Colon (tissue), 2 donors: ENCODE measurements at regions not wholly inside any gene's neighbourhood (a gene's known extent, or its start where the extent isn't known, plus 50 kb on each side); places are given as distances from the start of the nearest gene placed in this dataset.

Experiments used
- FAIRE-seq: peaks from 2 replicates; lab custom pipeline; 2012; peaks lifted over from hg19 to GRCh38; lab: Jason Lieb, UNC
- donor health status: control.
- donor health status: control.

GRCh38 chr1:235011064-235011598 lies 117.5 kb downstream of the TOMM20 start:
- no peak for FAIRE-seq

- no peak for FAIRE-seq
Measured at GRCh38 chr1:235009561-235010306, 118.9 kb downstream of the TOMM20 start.

DNA sequence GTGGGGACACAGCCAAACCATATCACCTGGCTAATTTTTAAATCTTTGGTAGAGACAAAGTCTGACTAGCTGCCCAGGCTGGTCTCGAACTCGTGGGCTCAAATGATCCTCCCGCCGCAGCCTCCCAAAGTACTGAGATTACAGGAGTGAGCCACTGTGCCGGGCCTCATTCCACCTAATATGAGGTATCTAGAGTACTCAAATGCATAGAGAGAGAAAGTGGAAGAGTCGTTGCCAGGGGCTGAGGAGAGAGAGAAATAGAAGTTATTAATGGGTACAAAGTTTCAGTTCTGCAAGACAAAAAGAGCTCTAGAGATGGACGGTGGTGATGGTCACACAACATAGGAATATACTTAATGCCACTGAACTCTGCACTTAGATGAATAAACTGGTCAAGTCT lies 119.6 kb downstream of the TOMM20 start:
- no peak for FAIRE-seq

- no peak for FAIRE-seq
Measured at GRCh38 chr1:235008239-235008638, 120.4 kb downstream of the TOMM20 start.

GRCh38 chr1:235006816-235007215 lies 121.8 kb downstream of the TOMM20 start:
- no peak for FAIRE-seq

- FAIRE-seq, result no peak
Measured at GRCh38 chr1:235006132-235006721, 122.4 kb downstream of the TOMM20 start.

DNA sequence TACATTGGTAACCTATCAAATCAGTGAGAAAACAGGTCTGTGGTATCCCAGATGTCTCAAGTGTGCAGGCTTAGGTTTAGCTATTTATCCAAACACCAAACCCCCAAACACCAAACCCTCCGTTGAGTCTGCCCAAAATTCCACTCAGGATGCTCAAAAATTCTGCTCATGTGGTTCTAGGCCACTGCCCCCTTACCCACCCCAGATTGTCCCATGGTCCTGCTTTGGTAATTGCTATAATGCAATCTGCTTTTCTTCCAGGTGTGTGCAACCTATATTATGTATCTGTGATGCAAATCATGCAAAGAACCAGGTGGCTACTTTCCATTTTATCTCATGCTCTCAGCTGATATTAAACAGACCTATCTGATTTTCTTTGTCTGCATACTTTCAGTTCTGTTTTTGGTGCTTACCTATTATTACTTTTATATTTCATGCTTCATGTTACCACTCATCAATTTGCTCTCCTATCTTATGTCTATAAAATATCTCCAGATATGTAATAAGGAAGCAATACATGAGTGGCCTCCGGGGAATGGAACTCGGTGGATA lies 123.7 kb downstream of the TOMM20 start:
- FAIRE-seq, result no peak

DNA sequence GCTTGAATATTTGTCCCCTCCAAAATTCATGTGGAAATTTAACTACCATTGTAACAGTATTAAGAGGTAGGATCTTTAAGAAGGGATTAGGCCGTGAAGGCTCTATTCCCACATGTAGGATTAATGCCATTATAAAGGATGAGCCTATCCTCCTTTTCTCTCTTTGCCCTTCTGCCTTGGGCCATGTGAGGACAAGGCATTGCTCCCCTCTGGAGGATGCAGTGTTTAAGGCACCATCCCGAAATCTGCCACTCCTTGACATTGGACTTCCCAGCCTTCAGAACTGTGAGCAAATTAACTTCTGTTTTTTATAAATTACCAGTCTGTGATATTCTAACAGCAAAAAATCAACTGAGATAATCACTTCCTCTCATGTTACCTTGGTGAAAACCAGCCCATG lies 124.4 kb downstream of the TOMM20 start:
- FAIRE-seq, result no peak

DNA sequence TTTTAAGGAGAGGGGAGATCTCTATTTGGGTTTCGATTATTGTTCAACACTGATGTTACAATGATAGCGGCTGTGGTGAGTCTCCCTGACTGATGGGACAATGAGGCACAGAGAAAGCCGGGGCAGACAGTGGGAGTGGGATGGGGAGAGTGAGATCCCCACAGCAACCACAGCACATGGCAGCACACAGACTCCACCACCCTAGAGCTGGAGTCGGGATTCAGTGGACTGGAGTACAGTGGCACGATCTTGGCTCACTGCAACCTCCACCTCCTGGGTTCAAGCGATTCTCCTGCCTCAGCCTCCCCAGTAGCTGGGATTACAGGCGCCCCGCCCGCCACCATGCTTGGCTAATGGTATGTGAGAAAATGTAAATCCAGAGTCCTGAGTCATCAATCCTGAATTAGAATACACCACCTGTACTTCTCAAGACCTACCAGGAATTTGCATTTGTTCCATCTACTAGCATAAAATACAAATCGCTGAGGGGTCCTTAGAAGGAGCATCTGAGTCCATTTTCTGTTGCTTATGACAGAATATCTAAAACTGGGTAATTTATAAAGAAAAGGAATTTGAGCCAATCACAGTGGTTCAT lies 125.8 kb downstream of the TOMM20 start:
- FAIRE-seq, result no peak

DNA sequence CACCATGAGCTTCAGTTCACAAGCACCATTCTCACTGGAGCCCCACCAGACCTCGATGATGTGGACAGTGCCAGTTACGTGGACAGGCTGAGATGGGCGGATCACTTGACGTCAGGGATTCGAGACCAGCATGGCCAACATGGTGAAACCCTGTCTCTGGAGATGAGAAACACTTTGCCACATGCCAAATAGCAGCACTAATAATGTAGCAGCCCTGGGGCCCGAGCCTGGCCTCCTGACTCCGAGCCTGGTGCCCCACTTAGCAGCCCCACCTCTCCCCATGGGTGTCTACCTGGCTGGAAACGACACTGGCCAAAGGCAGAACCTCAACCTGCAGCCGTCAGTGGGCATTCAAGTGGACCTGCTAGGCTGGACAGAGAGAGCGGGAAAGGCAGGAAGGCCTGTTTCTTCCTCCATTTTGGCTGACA lies 129.1 kb downstream of the TOMM20 start:
- FAIRE-seq, result no peak

GRCh38 chr1:234997896-234998741 lies 130.5 kb downstream of the TOMM20 start:
- no peak for FAIRE-seq

GRCh38 chr1:234997201-234997895 lies 131.3 kb downstream of the TOMM20 start:
- FAIRE-seq, result no peak

DNA sequence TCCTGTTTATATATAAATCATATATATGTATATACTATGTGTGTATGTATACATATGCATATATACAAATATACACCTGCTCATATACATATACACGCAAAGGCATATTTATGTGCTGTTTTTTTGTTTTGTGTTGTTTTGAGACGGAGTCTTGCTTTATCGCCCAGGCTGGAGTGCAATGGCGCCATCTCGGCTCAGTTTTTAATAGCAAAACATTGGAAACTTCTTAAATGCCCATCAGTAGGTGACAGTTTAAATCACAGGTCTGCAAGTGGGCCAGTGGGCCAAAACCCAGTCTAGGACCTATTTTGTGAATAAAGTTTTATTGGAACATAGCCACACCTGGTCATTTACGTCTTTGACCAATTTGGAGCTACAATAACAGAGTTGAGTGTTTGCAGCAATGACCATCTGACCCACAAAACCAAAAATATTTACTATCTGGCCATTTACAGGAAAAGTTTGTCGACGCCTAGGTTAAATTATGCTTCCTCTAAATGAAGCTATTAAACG lies 132.3 kb downstream of the TOMM20 start:
- no peak for FAIRE-seq

DNA sequence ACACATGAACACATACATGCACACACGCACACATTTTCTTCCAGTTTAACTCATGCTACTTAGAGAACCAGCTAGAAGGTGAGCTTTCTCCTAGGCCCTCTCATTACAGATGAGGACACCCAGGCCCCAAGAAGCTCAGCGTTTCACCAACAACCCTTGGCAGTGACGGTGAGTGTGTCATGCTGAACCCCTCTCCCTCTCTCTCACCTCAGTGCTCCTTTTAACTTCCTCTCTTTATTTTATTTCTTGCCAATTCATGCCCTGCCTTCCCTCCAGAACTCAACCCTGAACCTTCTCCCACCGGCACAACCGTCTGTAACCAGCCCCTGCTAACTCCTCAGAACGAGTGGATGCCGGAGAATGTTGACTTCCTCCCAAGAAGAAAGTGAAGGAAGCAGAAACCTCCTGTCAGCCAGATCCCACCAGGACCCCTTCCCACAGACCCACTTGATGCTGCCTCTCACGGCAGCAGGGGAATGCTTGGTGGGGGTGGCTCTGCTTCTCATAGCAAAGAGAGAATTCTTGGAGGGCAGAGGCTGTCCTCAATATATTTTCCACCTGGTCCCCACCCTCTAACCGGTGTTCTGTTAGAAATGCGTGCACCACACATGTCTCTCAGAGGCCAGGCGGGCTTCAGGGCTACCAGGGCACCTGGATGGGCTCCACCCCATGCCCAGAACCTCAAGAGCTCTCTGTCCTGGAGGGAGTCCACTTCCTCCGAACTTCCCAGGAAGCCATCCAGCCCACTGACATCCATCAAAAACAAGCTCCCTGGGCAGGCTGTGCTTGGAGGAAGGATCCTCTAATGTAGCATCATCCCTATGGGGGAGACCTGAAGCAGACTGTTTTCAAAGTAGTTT lies 134.0 kb downstream of the TOMM20 start:
- no peak for FAIRE-seq

DNA sequence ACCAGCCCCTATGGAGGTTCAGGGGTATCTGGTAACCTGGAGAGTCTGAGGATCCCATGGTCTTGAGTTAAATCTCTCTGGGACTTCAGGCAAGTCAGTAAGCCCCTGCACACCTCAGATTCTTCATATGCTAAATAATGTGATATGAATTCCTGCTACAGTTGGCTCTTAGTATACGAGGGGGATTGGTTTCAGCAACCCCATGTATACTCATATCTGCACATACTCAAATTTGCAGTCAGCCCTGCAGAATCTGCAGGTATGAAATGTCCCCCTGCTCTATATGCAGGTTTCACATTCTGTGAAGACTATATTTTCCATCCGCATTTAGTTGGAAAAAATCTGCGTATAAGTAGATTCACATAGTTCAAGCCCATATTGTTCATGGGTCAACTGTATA lies 136.6 kb downstream of the TOMM20 start:
- FAIRE-seq, result no peak

- FAIRE-seq, result no peak
Measured at GRCh38 chr1:234990874-234991801, 137.5 kb downstream of the TOMM20 start.

GRCh38 chr1:234990328-234990675 lies 138.3 kb downstream of the TOMM20 start:
- no peak for FAIRE-seq

- FAIRE-seq, result no peak
Measured at GRCh38 chr1:234989479-234990327, 138.9 kb downstream of the TOMM20 start.
